Sigmoid colon (tissue), 6 donors: ENCODE measurements at regions not wholly inside any gene's neighbourhood (a gene's known extent, or its start where the extent isn't known, plus 50 kb on each side); places are given as distances from the start of the nearest gene placed in this dataset.

Experiments
- DNase-seq: peaks from one replicate; pipeline ENCODE4 v3.0.0-alpha.2; 2019
- H3K27ac ChIP-seq, 4 donors: fragments of 200-600 bp; sonication (generic); one replicate each; pipeline ENCODE4 v1.5.1; 2016 to 2019; ENCODE audit warnings: mild to moderate bottlenecking in 1 of 4
- H3K27me3 ChIP-seq, 3 donors: fragments of 200-600 bp; sonication (generic); one replicate each; pipeline ENCODE4 v1.5.1; 2019; ENCODE audit warnings: mild to moderate bottlenecking in 1 of 3
- H3K36me3 ChIP-seq, 4 donors: fragments of 200-600 bp; sonication (generic); one replicate each; pipeline ENCODE4 v1.5.1; 2016 to 2019
- H3K4me1 ChIP-seq, 4 donors: fragments of 200-600 bp; sonication (generic); one replicate each; pipeline ENCODE4 v1.5.1; 2017 to 2019
- H3K4me3 ChIP-seq, 4 donors: fragments of 200-600 bp; sonication (generic); one replicate each; pipeline ENCODE4 v1.5.1; 2017 to 2019; ENCODE audit warnings: mild to moderate bottlenecking in 2 of 4, moderate library complexity in 1 of 4
- H3K9me3 ChIP-seq, 4 donors: fragments of 200-600 bp in 3 of 4; sonication (generic) in 3 of 4; one replicate each; pipeline versions ENCODE4 v1.5.1 to v1.6.1; 2013 to 2019
- EP300 ChIP-seq, 4 donors: sonication (generic); formaldehyde crosslinking; IDR thresholded peaks; one replicate each; pipeline ENCODE4 v1.6.1; 2017; ENCODE audit warnings: antibody characterized with exemption in 4 of 4
- POLR2A ChIP-seq, 2 donors: fragments of 450-650 bp; IDR thresholded peaks; one replicate each; pipeline ENCODE4 v1.6.1; 2016; ENCODE audit warnings: antibody characterized with exemption in 2 of 2, mild to moderate bottlenecking in 2 of 2, moderate library complexity in 2 of 2
- POLR2AphosphoS5 ChIP-seq, 4 donors: sonication (generic); formaldehyde crosslinking; IDR thresholded peaks; one replicate each; pipeline ENCODE4 v1.6.1; 2017; ENCODE audit warnings: antibody characterized with exemption in 4 of 4
- WGBS, 2 donors: extraction: QIAGEN DNeasy Blood & Tissue Kit; methylation state at CpG; one replicate each; pipeline ENCODE4 v1.1.7; 2013; 5-methylcytosine and 5-hydroxymethylcytosine counted together
- intact Hi-C: fragments of 100-400 bp; cut with DNase I; formaldehyde crosslinking; loops from one replicate; pipeline ENCODE4 v1.15.1; 2023
- TF ChIP-seq, protein P1 (sequence below), 4 experiments: fragments of 450-650 bp in 3 of 4; fragments of 200-600 bp in 1 of 4; IDR thresholded peaks; one replicate each; pipeline ENCODE4 v1.5.1; 2016 to 2019; ENCODE audit warnings: antibody characterized with exemption in 4 of 4, mild to moderate bottlenecking in 3 of 4, moderate library complexity in 2 of 4
- donor health status: healthy with polysubstance abuse.
- donor health status: healthy.

- no peak for TF ChIP-seq POLR2AphosphoS5 (IDR thresholded peaks at IDR 0.05)
- no peak for TF ChIP-seq POLR2A (IDR thresholded peaks at IDR 0.05)
- no peak for TF ChIP-seq EP300 (IDR thresholded peaks at IDR 0.05)
- TF ChIP-seq, protein P1, sequence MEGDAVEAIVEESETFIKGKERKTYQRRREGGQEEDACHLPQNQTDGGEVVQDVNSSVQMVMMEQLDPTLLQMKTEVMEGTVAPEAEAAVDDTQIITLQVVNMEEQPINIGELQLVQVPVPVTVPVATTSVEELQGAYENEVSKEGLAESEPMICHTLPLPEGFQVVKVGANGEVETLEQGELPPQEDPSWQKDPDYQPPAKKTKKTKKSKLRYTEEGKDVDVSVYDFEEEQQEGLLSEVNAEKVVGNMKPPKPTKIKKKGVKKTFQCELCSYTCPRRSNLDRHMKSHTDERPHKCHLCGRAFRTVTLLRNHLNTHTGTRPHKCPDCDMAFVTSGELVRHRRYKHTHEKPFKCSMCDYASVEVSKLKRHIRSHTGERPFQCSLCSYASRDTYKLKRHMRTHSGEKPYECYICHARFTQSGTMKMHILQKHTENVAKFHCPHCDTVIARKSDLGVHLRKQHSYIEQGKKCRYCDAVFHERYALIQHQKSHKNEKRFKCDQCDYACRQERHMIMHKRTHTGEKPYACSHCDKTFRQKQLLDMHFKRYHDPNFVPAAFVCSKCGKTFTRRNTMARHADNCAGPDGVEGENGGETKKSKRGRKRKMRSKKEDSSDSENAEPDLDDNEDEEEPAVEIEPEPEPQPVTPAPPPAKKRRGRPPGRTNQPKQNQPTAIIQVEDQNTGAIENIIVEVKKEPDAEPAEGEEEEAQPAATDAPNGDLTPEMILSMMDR (IDR thresholded peaks at IDR 0.05): no peak
- Histone ChIP-seq H3K4me1 (no peaks in the 10 kb centered on the region), H3K9me3 (peaks cover 0 to 5% (median 0%) of the 10 kb centered on the region in 4 donors), H3K27me3 (no peaks in the 10 kb centered on the region), H3K4me3 (no peak overlapping the region), H3K36me3 (no peaks in the 10 kb centered on the region), H3K27ac (no peak overlapping the region)
- intact Hi-C loops: no loop called here
- DNase-seq: no peak
- 86% methylated on average over 3 of the region's 3 CpGs for WGBS, 2 donors
Observed at GRCh38 chr5:42337607-42338006, 85.6 kb upstream of the GHR start.

DNA sequence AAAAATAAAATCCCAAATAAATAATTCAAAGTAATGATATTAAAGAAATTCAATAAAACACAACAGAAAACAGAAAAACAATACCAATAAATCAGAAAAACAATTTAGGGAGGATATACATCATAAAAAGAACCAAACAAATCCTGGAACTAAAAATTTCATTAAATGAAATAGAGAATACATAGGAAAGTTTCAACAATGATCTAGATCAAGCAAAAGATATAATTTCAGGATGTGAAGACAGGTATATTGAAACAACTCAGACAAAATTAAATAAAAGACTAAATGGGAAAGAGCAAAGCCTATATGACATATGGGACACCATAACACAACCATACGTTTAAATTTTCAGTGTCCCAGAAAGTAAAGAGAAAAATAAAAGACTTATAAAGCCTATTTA is 85.1 kb upstream of the GHR start:
- Histone ChIP-seq H3K27ac (no peak overlapping the region), H3K4me3 (no peak overlapping the region), H3K36me3 (no peaks in the 10 kb centered on the region), H3K9me3 (peaks cover 0 to 5% (median 0%) of the 10 kb centered on the region in 4 donors), H3K27me3 (no peaks in the 10 kb centered on the region), H3K4me1 (no peaks in the 10 kb centered on the region)
- 86 to 90% methylated on average over 1 of the region's 1 CpG for WGBS, 2 donors
- TF ChIP-seq EP300 (IDR thresholded peaks at IDR 0.05) (no peak), POLR2AphosphoS5 (IDR thresholded peaks at IDR 0.05) (no peak), POLR2A (IDR thresholded peaks at IDR 0.05) (no peak)
- TF ChIP-seq, protein P1 (IDR thresholded peaks at IDR 0.05): no peak
- intact Hi-C loops: no loop called here
- no peak for DNase-seq

GRCh38 chr5:42349163-42349562 is 74.1 kb upstream of the GHR start:
- no peak overlapping the region for H3K4me3 ChIP-seq
- H3K4me1 ChIP-seq: no peaks in the 10 kb centered on the region
- no peak overlapping the region for H3K27ac ChIP-seq
- no peaks in the 10 kb centered on the region for H3K27me3 ChIP-seq
- no peaks in the 10 kb centered on the region for H3K9me3 ChIP-seq
- intact Hi-C loops: no loop called here
- H3K36me3 ChIP-seq: no peaks in the 10 kb centered on the region
- no peak for DNase-seq
- 84 to 86% methylated on average over 1 of the region's 1 CpG for WGBS, 2 donors
- TF ChIP-seq, protein P1 (IDR thresholded peaks at IDR 0.05): no peak
- TF ChIP-seq POLR2AphosphoS5 (IDR thresholded peaks at IDR 0.05) (no peak), POLR2A (IDR thresholded peaks at IDR 0.05) (no peak), EP300 (IDR thresholded peaks at IDR 0.05) (no peak)

- TF ChIP-seq, protein P1 (IDR thresholded peaks at IDR 0.05): no peak
- TF ChIP-seq POLR2AphosphoS5 (IDR thresholded peaks at IDR 0.05) (no peak), POLR2A (IDR thresholded peaks at IDR 0.05) (no peak), EP300 (IDR thresholded peaks at IDR 0.05) (no peak)
Observed at GRCh38 chr5:42351956-42352355, 71.3 kb upstream of the GHR start.

GRCh38 chr5:42360056-42360455 is 63.2 kb upstream of the GHR start:
- Histone ChIP-seq H3K27ac (peak overlapping the region in 1 of 4 donors; percentile 19), H3K4me3 (no peak overlapping the region), H3K36me3 (no peaks in the 10 kb centered on the region), H3K4me1 (peaks cover 0 to 11% (median 2%) of the 10 kb centered on the region in 4 donors), H3K9me3 (no peaks in the 10 kb centered on the region), H3K27me3 (no peaks in the 10 kb centered on the region)
- intact Hi-C loops: no loop called here
- 49 to 51% methylated on average over 2 of the region's 2 CpGs for WGBS, 2 donors
- no peak for DNase-seq
- peak in 1 of 4 donors; percentile 24 for TF ChIP-seq POLR2AphosphoS5 (IDR thresholded peaks at IDR 0.05)
- TF ChIP-seq POLR2A (IDR thresholded peaks at IDR 0.05): no peak
- no peak for TF ChIP-seq EP300 (IDR thresholded peaks at IDR 0.05)

More at GRCh38 chr5:42351956-42352355, 71.3 kb upstream of the GHR start:
- 79 to 80% methylated on average over 1 of the region's 1 CpG for WGBS, 2 donors
- no peaks in the 10 kb centered on the region for H3K36me3 ChIP-seq
- intact Hi-C loops: no loop called here
- no peak overlapping the region for H3K27ac ChIP-seq
- DNase-seq: no peak
- H3K4me1 ChIP-seq: no peaks in the 10 kb centered on the region
- no peaks in the 10 kb centered on the region for H3K27me3 ChIP-seq
- H3K4me3 ChIP-seq: no peak overlapping the region
- no peaks in the 10 kb centered on the region for H3K9me3 ChIP-seq
